Subcutaneous abdominal adipose tissue (tissue), 5 donors: ENCODE measurements at regions not wholly inside any gene's neighbourhood (a gene's known extent, or its start where the extent isn't known, plus 50 kb on each side); places are given as distances from the start of the nearest gene placed in this dataset.

Experiments used
- H3K27ac ChIP-seq: one replicate; pipeline ENCODE4 v1.7.0; 2013; ENCODE audit warnings: low read depth, mild to moderate bottlenecking, inconsistent platforms, low read length, moderate library complexity
- H3K27me3 ChIP-seq, 5 donors: one replicate each; pipeline ENCODE4 v1.7.0; 2013; ENCODE audit warnings: low read length in 5 of 5, inconsistent platforms in 1 of 5; ENCODE audit not compliant: control insufficient read depth in 5 of 5, insufficient read depth in 4 of 5
- H3K36me3 ChIP-seq, 5 donors: one replicate each; pipeline ENCODE4 v1.7.0; 2013; ENCODE audit warnings: low read length in 5 of 5; ENCODE audit not compliant: control insufficient read depth in 5 of 5, insufficient read depth in 5 of 5
- H3K4me1 ChIP-seq, 5 donors: one replicate each; pipeline ENCODE4 v1.7.0; 2013; ENCODE audit warnings: low read length in 5 of 5, mild to moderate bottlenecking in 3 of 5, moderate library complexity in 1 of 5; ENCODE audit not compliant: control insufficient read depth in 5 of 5, insufficient read depth in 5 of 5
- H3K4me3 ChIP-seq, 5 donors: one replicate each; pipeline ENCODE4 v1.7.0; 2013; ENCODE audit warnings: low read length in 5 of 5, low read depth in 1 of 5
- H3K9ac ChIP-seq, 5 donors: one replicate each; pipeline ENCODE4 v1.7.0; 2013; ENCODE audit warnings: low read length in 5 of 5, mild to moderate bottlenecking in 4 of 5, moderate library complexity in 3 of 5
- H3K9me3 ChIP-seq, 5 donors: one replicate each; pipeline ENCODE4 v1.7.0; 2013; ENCODE audit warnings: low read length in 5 of 5; ENCODE audit not compliant: control insufficient read depth in 5 of 5
- donor health status: healthy.
- donor health status: healthy.
- donor health status: healthy.
- donor health status: healthy.
- donor health status: healthy.

DNA sequence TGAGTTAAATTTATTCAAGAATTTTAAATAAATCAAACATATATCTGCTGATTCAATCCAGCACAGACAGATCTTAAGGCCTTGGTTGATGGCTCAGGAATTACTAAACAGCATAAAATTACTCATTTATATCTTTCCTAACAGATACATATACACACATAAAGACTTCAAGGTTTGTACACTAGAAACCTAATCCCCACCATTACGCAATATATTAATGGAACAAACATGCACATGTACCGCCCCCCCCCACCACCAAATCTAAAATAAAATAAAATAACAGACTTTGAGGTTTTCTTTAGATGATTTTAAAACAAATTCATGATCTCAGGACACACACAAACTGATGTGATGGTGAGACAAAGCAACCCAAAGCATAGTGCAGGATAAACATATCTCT lies 333.9 kb upstream of the DDX53 start:
- Histone ChIP-seq H3K27me3 (no peaks in the 10 kb centered on the region), H3K4me3 (no peak overlapping the region), H3K9me3 (no peaks in the 10 kb centered on the region), H3K36me3 (no peaks in the 10 kb centered on the region), H3K9ac (no peak overlapping the region), H3K27ac (no peak overlapping the region), H3K4me1 (no peaks in the 10 kb centered on the region)

DNA sequence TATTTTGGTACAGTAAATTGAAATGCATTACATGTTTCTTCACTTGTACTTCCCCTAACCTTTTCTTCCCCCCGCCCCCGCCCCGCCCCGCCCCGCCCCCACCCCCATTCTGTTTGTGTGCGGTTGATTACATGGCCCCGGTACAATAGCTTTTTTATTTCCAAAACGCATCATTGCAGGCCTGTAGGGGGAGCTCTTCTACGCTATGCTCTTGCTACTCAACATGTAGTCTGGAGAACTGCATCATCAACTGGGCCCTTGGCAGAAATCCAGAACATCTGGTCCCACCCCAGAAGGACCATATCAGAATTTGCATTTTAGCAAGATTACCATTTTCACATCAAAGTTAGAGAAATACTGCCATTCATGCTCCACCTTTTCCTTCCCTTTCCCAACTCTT lies 333.3 kb upstream of the DDX53 start:
- H3K27ac ChIP-seq, result no peak overlapping the region
- H3K27me3 ChIP-seq, result no peaks in the 10 kb centered on the region
- no peak overlapping the region for H3K4me3 ChIP-seq
- no peak overlapping the region for H3K9ac ChIP-seq
- no peaks in the 10 kb centered on the region for H3K36me3 ChIP-seq
- no peaks in the 10 kb centered on the region for H3K9me3 ChIP-seq
- no peaks in the 10 kb centered on the region for H3K4me1 ChIP-seq

DNA sequence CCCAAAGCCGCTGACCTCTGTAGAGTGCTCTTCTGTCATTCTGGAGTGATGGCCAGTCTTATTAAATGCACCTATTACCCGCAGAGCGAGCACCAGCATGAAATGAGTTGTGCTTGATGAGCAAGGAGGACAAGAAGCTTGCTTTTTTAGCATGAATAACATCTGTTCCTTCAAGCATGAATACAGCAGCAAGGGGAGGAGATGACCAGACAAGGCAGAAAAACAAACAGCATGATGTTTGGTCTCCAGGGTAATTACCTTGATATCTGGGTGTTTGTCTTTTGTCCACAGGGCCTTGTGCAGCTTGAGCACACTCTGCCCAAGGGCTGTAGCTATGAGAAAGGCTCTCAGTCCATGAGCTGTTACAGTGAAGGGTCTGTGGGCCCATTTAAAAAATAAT lies 324.8 kb upstream of the DDX53 start:
- Histone ChIP-seq H3K27me3 (peaks cover 0 to 3% (median 0%) of the 10 kb centered on the region in 5 donors), H3K9me3 (no peaks in the 10 kb centered on the region), H3K4me3 (no peak overlapping the region), H3K9ac (no peak overlapping the region), H3K4me1 (no peaks in the 10 kb centered on the region), H3K27ac (no peak overlapping the region), H3K36me3 (no peaks in the 10 kb centered on the region)

DNA sequence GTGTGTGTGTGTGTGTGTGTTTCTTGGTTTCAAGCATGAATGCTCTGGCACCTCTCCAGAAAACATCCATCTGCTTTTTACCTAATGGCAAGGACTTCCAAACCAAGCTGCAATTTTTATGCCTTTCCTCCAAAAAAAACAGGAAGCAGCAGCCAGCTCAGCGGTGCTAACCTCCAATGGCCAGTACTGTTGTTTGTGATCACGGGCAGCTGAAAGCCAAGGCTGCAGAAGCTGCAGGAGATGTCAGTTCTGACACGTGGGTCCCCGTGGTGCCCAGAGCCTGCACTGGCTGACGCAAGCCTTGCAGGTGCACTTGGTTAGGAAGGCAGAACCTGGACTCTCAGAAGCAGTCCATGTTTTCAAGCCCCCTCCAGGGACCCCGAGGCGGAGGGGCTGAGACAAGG lies 313.6 kb upstream of the DDX53 start:
- Histone ChIP-seq H3K27ac (no peak overlapping the region), H3K36me3 (no peaks in the 10 kb centered on the region), H3K9ac (no peak overlapping the region), H3K9me3 (peaks cover 0 to 2% (median 0%) of the 10 kb centered on the region in 5 donors), H3K4me1 (no peaks in the 10 kb centered on the region), H3K4me3 (no peak overlapping the region), H3K27me3 (no peaks in the 10 kb centered on the region)

DNA sequence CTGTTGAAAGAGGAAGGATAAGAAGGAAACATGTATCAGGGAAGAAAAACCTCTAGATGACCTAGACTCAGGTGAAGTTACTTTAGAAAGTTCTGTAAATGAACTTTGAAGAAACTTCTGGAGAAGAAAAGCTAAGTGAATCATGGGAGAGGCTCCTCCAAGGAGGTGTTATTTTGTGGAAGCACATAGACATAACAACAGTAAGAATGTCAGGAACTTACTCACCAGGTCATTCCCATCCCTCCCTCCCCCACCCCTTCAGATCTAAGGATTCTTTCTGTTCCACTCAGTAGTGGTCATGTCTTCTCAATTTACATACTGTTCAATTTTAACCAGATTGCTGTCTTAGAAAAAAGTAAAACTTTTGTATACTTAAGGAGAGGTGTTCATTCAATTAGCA lies 310.5 kb upstream of the DDX53 start:
- Histone ChIP-seq H3K9ac (no peak overlapping the region), H3K27me3 (no peaks in the 10 kb centered on the region), H3K36me3 (no peaks in the 10 kb centered on the region), H3K27ac (no peak overlapping the region), H3K4me1 (no peaks in the 10 kb centered on the region), H3K4me3 (no peak overlapping the region), H3K9me3 (peaks cover 0 to 2% (median 0%) of the 10 kb centered on the region in 5 donors)

DNA sequence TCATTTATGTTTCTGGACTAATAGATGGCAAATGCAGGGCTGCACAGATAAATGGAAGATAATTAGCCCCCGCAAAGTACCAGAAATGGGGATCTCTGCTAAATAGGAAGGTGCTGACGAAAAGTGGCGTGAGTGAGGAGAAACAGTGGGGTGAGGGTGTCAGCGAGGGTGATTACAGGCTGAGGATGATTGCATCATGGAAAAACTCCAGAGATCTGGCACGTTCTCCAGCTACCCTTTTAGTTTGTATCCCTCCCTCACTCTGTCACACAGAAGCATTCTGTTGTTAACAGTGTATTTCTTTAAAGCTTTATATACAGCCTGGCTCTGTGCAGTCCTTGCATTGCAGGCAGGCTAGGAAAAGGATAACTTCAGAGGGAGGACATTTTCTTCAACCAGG lies 309.6 kb upstream of the DDX53 start:
- Histone ChIP-seq H3K4me1 (no peaks in the 10 kb centered on the region), H3K27me3 (no peaks in the 10 kb centered on the region), H3K9me3 (peaks cover 0 to 2% (median 0%) of the 10 kb centered on the region in 5 donors), H3K9ac (no peak overlapping the region), H3K4me3 (no peak overlapping the region), H3K36me3 (no peaks in the 10 kb centered on the region), H3K27ac (no peak overlapping the region)

DNA sequence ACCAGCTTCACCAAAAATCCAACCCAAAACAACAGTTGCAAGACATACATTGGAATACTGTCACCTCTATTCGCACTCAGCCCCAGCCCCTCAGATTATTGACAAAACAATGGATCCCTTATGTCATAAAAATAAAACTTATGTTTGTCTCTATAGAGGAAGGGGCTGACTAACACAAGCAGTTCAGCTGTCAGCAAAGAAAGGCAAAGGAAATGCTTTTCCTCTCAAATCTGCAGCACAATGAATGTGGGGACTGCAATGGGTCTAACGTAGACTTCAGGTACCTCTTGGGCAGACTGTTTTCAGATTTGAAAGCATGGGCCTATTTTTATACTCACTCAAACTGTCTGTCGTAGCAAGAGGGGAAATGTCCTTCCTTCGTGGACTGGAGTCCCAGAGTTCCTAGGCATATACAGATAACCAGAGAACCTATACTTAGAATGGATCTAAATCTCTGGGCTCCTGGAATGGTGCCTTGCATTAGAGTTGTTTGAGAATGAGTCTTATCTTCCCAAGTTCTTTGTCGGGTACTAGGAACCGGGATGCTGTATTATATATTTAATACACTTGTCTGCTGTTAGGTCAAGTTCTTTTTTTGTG lies 307.7 kb upstream of the DDX53 start:
- Histone ChIP-seq H3K9ac (no peak overlapping the region), H3K36me3 (no peaks in the 10 kb centered on the region), H3K4me3 (no peak overlapping the region), H3K27ac (no peak overlapping the region), H3K4me1 (no peaks in the 10 kb centered on the region), H3K27me3 (no peaks in the 10 kb centered on the region), H3K9me3 (peaks cover 0 to 2% (median 2%) of the 10 kb centered on the region in 5 donors)

DNA sequence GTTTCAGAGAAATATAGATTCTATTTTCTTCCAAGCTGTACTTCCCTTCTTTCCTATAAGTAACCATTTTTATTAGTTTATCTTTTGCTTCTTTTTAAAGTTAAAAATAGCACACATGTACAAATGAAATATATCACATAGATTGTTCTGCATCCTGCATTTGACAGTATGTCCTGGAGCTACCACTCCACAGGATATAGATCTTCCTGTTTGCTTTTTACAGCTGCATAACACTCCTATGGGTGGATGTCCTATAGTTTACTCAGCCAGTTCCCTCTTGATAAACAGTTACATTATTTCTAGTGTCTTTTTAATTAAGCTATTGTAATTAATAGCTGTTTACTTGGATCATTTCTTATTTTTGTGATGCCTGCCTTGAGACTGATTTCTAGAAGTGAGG lies 301.6 kb upstream of the DDX53 start:
- Histone ChIP-seq H3K4me1 (no peaks in the 10 kb centered on the region), H3K27me3 (no peaks in the 10 kb centered on the region), H3K4me3 (no peak overlapping the region), H3K9ac (no peak overlapping the region), H3K36me3 (no peaks in the 10 kb centered on the region), H3K27ac (no peak overlapping the region), H3K9me3 (peaks cover 0 to 2% (median 0%) of the 10 kb centered on the region in 5 donors)

DNA sequence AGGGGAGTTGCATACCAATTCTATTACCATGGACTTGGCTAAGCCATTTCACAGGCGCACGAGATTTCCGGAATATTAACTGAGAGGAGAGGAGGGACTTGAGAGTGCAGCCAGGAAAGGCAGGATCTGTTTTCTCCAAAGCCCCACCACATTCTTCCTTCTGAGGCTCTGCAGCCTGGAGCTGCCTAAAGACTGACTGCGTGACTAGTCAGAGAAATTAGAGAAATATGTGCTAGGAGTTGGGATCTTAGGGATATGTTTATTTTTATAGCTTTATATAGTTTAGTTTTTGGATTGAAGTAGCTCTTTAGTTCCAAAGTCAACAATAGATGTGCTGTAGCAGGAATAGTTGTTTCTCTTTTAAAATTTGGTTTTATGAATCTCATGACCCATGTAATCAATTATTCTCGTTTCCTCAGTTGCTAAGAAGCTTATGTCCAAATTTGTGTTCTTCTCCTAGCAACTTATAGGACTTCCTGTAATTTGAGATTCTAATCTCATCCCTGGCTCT lies 300.1 kb upstream of the DDX53 start:
- no peaks in the 10 kb centered on the region for H3K36me3 ChIP-seq
- H3K4me1 ChIP-seq, result no peaks in the 10 kb centered on the region
- H3K4me3 ChIP-seq, result no peak overlapping the region
- H3K9me3 ChIP-seq, result peaks cover 0 to 5% (median 2%) of the 10 kb centered on the region in 5 donors
- no peak overlapping the region for H3K27ac ChIP-seq
- no peaks in the 10 kb centered on the region for H3K27me3 ChIP-seq
- no peak overlapping the region for H3K9ac ChIP-seq

DNA sequence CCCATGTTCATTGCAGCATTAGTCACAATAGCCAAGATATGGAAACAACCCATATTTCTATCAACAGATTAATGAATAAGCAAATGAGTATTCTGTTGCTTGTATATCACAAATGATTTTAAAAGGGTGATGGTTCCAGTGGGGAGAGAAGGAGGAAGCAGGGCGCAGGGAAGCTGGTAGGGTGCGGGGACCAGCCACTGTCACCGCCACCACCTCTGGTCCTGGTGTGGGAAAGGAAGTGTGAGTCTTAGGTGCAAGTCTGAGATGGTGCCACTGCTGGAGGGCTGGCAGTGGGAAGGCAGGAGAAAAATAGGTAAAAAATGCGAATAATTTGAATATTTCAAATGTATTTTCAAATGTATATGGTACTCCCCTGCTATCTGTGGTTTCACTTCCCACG lies 286.8 kb upstream of the DDX53 start:
- H3K9ac ChIP-seq, result no peak overlapping the region
- no peaks in the 10 kb centered on the region for H3K4me1 ChIP-seq
- H3K9me3 ChIP-seq, result no peaks in the 10 kb centered on the region
- H3K27ac ChIP-seq, result no peak overlapping the region
- H3K27me3 ChIP-seq, result no peaks in the 10 kb centered on the region
- no peak overlapping the region for H3K4me3 ChIP-seq
- H3K36me3 ChIP-seq, result no peaks in the 10 kb centered on the region
